HG03457 (cell line): ENCODE measurements at regions not wholly inside any gene's neighbourhood (a gene's known extent, or its start where the extent isn't known, plus 50 kb on each side); places are given as distances from the start of the nearest gene placed in this dataset.

Source experiments
- ATAC-seq: cut with Tn5 transposase; IDR thresholded peaks from one replicate; pipeline ENCODE4 v1.9.1; 2021; ENCODE audit warnings: moderate number of reproducible peaks; ENCODE audit not compliant: unreplicated experiment

GRCh38 chr7:85602196-85602595 lies 415.3 kb upstream of the SEMA3D start:
- ATAC-seq, result no peak

GRCh38 chr7:85600395-85600794 lies 413.5 kb upstream of the SEMA3D start:
- ATAC-seq, result no peak

- no peak for ATAC-seq
Observed at GRCh38 chr7:85596827-85597226, 410.0 kb upstream of the SEMA3D start.

- ATAC-seq, result no peak
Observed at GRCh38 chr7:85595750-85596178, 408.9 kb upstream of the SEMA3D start.

- no peak for ATAC-seq
Observed at GRCh38 chr7:85593355-85593754, 406.5 kb upstream of the SEMA3D start.

GRCh38 chr7:85587785-85588184 lies 400.9 kb upstream of the SEMA3D start:
- no peak for ATAC-seq

GRCh38 chr7:85586091-85586490 lies 399.2 kb upstream of the SEMA3D start:
- no peak for ATAC-seq

GRCh38 chr7:85583131-85583953 lies 396.5 kb upstream of the SEMA3D start:
- ATAC-seq, result no peak

GRCh38 chr7:85573844-85574243 lies 387.0 kb upstream of the SEMA3D start:
- no peak for ATAC-seq

GRCh38 chr7:85573346-85573745 lies 386.5 kb upstream of the SEMA3D start:
- no peak for ATAC-seq

- ATAC-seq, result no peak
Observed at GRCh38 chr7:85570898-85571297, 384.0 kb upstream of the SEMA3D start.

GRCh38 chr7:85567983-85568382 lies 381.1 kb upstream of the SEMA3D start:
- no peak for ATAC-seq

GRCh38 chr7:85566095-85566794 lies 379.4 kb upstream of the SEMA3D start:
- ATAC-seq, result no peak

GRCh38 chr7:85565276-85565675 lies 378.4 kb upstream of the SEMA3D start:
- ATAC-seq, result no peak

GRCh38 chr7:85564861-85565260 lies 378.0 kb upstream of the SEMA3D start:
- ATAC-seq, result no peak

- ATAC-seq, result no peak
Observed at GRCh38 chr7:85561706-85562105, 374.9 kb upstream of the SEMA3D start.

GRCh38 chr7:85554236-85555178 lies 367.7 kb upstream of the SEMA3D start:
- ATAC-seq, result no peak

GRCh38 chr7:85535974-85536729 lies 349.3 kb upstream of the SEMA3D start:
- ATAC-seq, result no peak

GRCh38 chr7:85529831-85530230 lies 343.0 kb upstream of the SEMA3D start:
- ATAC-seq, result no peak

- no peak for ATAC-seq
Observed at GRCh38 chr7:85529201-85529600, 342.3 kb upstream of the SEMA3D start.
